ENCODE measurements at regions not wholly inside any gene's neighbourhood (a gene's known extent, or its start where the extent isn't known, plus 50 kb on each side); places are given as distances from the start of the nearest gene placed in this dataset.

DNA sequence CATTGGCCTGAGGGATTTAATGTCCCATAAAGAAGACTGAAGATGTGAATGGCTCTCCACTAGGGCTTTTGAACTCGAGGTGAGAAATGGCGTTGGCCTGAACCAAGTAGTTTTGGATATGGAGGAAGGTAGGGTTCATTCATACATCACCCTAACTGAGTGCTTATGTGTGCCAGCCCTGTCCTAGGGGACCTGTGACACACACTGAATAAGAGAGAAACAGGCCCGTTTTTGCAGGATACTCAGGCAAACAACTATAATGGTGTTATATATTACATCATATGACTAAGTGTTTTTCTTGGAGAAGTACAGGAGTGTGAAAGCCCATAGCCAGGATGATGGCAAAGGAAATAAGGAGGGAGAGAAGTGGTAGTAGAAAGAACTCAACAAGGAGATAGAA, 368.1 kb downstream of the TMEM135 start:
- no peak for FAIRE-seq

DNA sequence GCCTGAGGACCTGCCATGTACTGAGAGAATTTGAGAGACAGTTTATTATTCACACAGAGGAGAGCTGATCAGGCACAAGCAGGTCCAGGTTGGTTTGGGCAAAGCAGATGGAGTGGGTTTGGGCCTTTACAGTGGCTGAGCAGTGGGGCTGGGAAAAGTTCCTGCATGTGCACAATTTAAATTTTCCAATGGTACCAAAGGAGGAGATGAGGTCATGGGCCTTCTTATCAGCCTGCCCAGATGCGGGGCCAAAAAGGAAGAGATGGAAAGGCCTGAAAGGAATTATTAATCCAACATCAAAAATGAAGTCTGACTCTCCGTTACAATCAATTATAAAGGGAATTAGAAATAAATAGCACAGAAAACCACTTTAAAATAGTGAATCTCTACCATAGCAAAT, 367.6 kb downstream of the TMEM135 start:
- no peak for FAIRE-seq

DNA sequence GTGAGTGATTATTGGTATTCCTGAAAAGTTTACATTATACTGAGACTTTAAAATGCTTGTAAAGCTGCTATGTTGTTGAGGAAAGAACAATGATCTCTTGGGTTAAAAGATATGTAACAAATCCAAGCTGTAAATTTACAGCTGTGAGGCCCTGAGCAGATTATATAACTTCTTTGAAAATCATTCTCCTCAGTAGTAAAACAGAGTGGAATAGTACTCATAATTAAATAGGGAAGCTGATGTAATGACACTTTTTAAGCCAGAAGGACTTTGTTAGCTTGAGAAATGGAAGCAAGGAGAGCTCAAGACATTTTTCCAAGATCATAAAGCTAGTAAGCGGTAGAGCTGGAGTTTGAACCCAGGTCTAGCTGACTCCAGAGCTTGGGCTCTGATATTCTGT, 363.9 kb downstream of the TMEM135 start:
- no peak for FAIRE-seq

DNA sequence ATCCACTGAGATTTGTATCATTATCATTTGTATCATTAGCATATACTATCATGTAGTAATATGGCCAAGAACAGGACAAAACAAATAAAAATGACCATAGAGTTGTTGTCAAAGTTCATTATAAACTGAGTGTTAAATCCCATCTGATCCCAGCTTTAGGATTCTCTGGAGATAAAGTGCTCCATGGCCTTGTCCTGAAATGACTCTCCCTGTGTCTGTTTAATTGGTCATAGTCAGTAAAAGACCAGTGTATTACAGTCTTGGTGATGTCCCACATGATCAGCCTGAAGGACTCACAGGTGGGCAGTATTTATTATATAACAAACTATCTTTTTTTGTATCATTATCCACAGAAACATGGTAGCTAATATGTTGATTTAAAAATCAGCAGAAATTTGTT, 361.6 kb downstream of the TMEM135 start:
- FAIRE-seq = no peak

DNA sequence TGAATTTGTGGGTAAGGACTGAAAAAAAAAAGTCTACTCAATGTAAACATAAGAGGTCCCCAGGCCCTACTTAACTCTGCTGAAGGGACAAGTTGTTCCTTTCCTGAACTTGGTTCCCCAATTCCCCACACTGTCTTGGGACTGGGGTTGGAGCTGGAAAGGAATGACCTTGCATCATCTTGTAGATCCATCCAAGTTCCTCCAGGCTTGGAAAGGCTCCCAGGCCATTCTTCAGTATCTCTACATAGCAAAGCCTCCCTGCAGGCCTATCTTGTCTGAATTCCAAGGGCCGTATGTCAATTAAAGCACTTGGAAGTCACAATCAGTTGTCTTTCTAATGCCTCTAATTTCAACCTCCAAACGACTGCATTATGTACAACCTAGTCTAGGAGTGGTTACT, 361.2 kb downstream of the TMEM135 start:
- FAIRE-seq = no peak

DNA sequence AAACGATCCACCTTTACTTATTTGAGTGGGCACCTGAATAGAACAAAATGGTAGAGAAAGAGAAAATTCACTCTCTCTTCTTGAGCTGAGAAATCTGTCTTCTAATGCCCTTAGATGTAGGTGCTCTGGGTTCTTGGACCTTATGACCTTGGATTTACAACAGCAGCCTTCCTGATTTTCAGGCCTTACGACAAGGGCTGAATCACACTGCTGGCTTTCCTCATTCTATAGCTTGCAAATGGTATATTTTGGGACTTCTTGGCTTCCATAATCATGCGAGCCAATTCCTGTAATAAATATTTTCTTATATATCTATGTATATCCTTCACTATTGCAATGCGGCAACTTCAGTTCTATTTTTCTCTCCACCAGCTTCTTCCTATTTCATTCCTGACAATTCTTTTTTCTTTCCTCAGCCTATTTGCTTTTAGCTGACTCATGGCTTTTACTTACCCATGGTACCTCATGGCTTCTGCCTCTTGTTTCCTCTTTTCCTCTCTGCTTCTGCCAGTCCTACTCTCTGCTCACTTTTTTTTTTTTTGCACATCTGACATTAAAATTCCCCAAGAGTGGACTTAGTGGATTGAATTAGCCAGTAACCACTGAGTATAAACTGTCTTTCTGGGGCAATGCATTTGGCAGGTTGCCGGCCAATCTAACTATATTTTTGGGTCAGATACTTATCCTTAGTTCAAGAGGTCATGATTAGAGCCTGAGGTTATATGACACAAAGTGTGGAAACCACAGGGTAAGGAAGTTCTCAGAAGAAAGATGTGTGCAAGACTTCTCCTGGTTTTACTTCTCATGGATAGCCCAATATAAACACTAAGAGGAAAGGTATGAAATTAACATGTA, 359.5 kb downstream of the TMEM135 start:
- no peak for FAIRE-seq

DNA sequence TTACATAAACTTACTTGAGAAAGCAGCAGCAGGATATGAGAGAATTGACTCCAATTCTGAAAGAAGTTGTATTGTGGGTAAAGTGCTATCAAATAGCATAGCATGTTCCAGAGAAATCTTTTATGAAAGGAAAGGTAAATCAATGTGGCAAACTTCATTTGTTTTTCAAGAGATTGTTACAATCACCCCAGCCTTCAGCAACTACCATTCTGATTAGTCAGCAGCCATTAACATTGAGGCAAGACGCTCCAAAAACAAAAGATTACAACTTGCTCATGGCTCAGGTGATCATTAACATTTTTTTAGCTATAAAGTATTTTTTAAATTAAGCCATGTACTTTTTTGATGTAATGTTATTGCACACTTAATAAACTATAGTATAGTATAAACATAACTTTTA, 357.2 kb downstream of the TMEM135 start:
- no peak for FAIRE-seq

DNA sequence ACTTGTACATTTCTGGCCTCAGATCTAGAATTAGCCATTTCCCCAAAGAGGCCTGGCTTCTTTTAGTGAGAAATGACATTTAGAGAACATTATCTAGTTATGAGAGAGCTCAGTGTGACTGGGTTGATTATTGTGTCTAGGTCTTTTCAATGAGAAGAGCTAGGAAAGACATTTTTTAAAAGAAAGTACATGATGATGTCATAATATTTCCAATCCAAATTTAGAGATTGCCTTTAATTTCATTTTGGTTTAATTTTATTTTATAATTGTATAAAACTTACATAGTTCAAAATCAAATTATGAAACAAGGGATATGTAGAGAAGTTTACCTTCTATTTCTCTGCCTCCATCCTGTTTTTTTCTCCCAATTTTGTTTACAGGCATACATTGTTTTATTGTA, 354.9 kb downstream of the TMEM135 start:
- FAIRE-seq = no peak

DNA sequence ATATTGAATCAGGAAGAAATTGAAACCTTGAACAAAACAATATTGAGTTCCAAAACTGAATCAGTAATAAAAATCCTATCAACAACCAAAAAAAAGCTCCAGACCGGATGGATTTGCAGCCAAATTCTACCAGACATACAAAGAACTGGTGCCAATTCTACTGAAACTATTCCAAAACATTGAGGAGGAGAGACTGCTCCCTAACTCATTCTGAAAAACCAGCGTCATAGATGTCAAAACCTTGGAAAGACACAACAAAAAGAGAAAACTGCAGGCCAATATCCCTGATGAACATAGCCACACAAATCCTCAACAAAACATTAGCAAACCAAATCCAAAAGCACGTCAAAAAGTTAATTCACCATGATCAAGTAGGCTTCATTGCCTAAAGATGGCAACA, 353.8 kb downstream of the TMEM135 start:
- no peak for FAIRE-seq

DNA sequence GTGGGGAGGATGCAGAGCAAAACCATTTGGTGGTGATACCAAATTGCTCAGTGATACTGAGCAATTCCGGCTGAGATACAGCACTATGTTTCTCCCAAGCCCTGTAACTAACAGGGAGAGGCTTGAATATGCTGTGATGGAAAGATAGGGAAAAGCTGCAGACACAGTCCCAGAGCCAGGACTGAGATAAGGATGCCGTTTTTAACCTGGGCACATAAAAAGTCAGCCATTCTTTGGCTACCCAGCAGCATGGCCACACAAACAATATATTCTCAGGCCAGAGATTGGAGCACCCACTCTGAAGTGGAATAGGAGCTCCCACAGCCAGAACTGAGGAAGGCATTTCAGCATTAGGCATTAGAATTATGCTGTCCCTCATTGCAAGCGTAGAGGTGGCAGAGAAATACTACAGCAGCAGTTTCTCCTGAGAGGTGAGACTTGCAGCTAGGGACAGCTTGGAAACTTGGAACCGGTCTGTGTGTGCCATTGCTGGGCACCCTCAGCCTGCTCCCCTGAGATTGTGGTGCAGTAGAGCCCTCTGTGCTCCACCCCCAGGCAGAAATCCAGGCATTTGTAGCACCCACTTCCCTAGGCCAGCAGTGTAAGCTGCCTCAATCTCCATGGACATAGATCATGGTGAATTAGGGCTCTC, 346.5 kb downstream of the TMEM135 start:
- FAIRE-seq = no peak

DNA sequence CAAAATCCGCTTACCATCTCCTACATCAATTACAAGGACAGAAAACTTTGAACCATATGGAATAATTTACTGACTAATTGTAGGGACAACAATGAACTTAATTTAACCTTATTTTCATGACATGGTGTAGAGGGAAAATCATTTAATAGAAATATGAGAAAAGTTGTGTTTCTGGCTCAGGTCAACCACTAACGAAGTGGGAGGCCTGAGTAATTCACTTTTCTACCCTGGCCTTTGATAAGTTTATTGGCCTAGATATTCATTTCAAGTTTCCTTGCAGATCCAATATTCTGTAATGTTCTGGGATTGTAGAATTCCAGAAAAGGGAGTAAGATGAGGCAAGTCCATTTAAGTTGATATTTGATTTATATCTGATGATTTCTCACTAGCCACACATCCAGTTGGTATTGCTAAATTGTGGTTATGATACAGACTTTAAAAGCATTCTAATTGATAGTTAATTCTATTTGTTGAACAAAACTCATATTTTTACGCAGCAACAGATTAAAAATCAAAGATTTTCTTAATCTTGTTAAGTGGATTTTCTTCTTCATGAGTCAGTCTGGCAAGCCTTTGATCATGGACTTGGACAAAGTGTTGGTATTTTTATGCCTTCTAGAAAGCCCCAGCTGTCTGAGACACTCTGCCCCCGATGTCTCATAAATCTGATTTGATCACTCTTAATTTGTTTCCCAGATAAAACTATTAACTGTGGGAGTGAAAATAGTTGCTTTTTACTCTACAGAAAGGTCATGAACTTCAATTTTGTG, 336.5 kb downstream of the TMEM135 start:
- no peak for FAIRE-seq

Data from TTC549 (cell line).